ENCODE measurements at regions not wholly inside any gene's neighbourhood (a gene's known extent, or its start where the extent isn't known, plus 50 kb on each side); places are given as distances from the start of the nearest gene placed in this dataset.
"Not testable (repeated sequence)": the region's sequence is repeated elsewhere in the genome, so short reads cannot be mapped to it uniquely, and the experiment has no call there.

GRCh38 chr1:25020851-25021590 is 90.9 kb upstream of the RUNX3 start:
- no peak for DNase-seq

GRCh38 chr1:25020173-25020845 is 90.2 kb upstream of the RUNX3 start:
- no peak for DNase-seq

GRCh38 chr1:25019337-25020172 is 89.5 kb upstream of the RUNX3 start:
- DNase-seq = no peak

GRCh38 chr1:25018943-25019336 is 88.9 kb upstream of the RUNX3 start:
- DNase-seq = no peak

- no peak for DNase-seq
These were observed 88.1 kb upstream of the RUNX3 start for GRCh38 chr1:25018110-25018735.

GRCh38 chr1:25017436-25018109 is 87.5 kb upstream of the RUNX3 start:
- no peak for DNase-seq

- DNase-seq = no peak
These were observed 83.2 kb upstream of the RUNX3 start for GRCh38 chr1:25012966-25013962.

GRCh38 chr1:25011943-25012638 is 82.0 kb upstream of the RUNX3 start:
- DNase-seq = no peak

GRCh38 chr1:25011275-25011674 is 81.2 kb upstream of the RUNX3 start:
- DNase-seq = no peak

- DNase-seq = no peak
These were observed 79.7 kb upstream of the RUNX3 start for GRCh38 chr1:25009671-25010262.

GRCh38 chr1:25008192-25008485 is 78.1 kb upstream of the RUNX3 start:
- DNase-seq = no peak

- DNase-seq = not testable (repeated sequence)
These were observed 77.5 kb upstream of the RUNX3 start for GRCh38 chr1:25007390-25008191.

- DNase-seq = no peak
These were observed 76.7 kb upstream of the RUNX3 start for GRCh38 chr1:25006770-25007169.

- no peak for DNase-seq
These were observed 74.3 kb upstream of the RUNX3 start for GRCh38 chr1:25004355-25004754.

GRCh38 chr1:25003457-25004190 is 73.5 kb upstream of the RUNX3 start:
- DNase-seq = no peak

- DNase-seq = no peak
These were observed 72.9 kb upstream of the RUNX3 start for GRCh38 chr1:25003000-25003399.

- no peak for DNase-seq
These were observed 71.2 kb upstream of the RUNX3 start for GRCh38 chr1:25001125-25001915.

- DNase-seq = no peak
These were observed 69.8 kb upstream of the RUNX3 start for GRCh38 chr1:24999906-25000305.

Measured in effector CD4-positive, alpha-beta T cell (primary cell).